CD14-positive monocyte (primary cell): ENCODE measurements at regions not wholly inside any gene's neighbourhood (a gene's known extent, or its start where the extent isn't known, plus 50 kb on each side); places are given as distances from the start of the nearest gene placed in this dataset.

Experiments
- DNase-seq, 3 donors: peaks; one replicate each; pipeline ENCODE4 v3.0.0-alpha.2; 2011 to 2022
- H2AFZ ChIP-seq: 2 replicates; pipeline ENCODE4 v1.6.0; 2012; ENCODE audit warnings: mild to moderate bottlenecking, low read depth, low read length, inconsistent platforms; ENCODE audit not compliant: insufficient read depth, poor library complexity, severe bottlenecking
- H3K27ac ChIP-seq, 2 donors: 1 replicate in 1 of 2; 2 replicates in 1 of 2; pipeline ENCODE4 v1.5.1; 2012 to 2013; ENCODE audit warnings: low read length in 2 of 2, control low read depth in 1 of 2, inconsistent platforms in 1 of 2, low read depth in 1 of 2, mild to moderate bottlenecking in 1 of 2
- H3K27me3 ChIP-seq, 2 donors: one replicate each; pipeline versions ENCODE4 v1.6.0 to v1.6.1; 2011 to 2013; ENCODE audit warnings: low read length in 2 of 2; ENCODE audit not compliant: control insufficient read depth in 2 of 2, insufficient read depth in 2 of 2
- H3K36me3 ChIP-seq, 2 donors: replicated peaks in 1 of 2; 1 replicate in 1 of 2; 2 replicates in 1 of 2; pipeline versions ENCODE4 v1.5.1 to v1.6.1; 2012 to 2013; ENCODE audit warnings: low read length in 2 of 2, control low read depth in 1 of 2, inconsistent platforms in 1 of 2, mild to moderate bottlenecking in 1 of 2; ENCODE audit not compliant: insufficient read depth in 2 of 2, control insufficient read depth in 1 of 2
- H3K4me1 ChIP-seq, 2 donors: 1 replicate in 1 of 2; 2 replicates in 1 of 2; pipeline versions ENCODE4 v1.5.1 to v1.6.1; 2012 to 2013; ENCODE audit warnings: low read length in 2 of 2, control low read depth in 1 of 2, inconsistent platforms in 1 of 2, mild to moderate bottlenecking in 1 of 2, moderate library complexity in 1 of 2; ENCODE audit not compliant: insufficient read depth in 2 of 2, control insufficient read depth in 1 of 2
- H3K4me2 ChIP-seq: replicated peaks from 2 replicates; pipeline ENCODE3; 2012; ENCODE audit warnings: low read length, moderate library complexity, mild to moderate bottlenecking; ENCODE audit not compliant: poor library complexity, severe bottlenecking; ENCODE audit errors: extremely low read depth
- H3K4me3 ChIP-seq, 3 experiments: fragments of 200-600 bp in 1 of 3; sonication (generic) in 1 of 3; replicated peaks in 1 of 3; 1 replicate in 2 of 3; 2 replicates in 1 of 3; pipeline ENCODE4 v1.5.1; 2011 to 2013; ENCODE audit warnings: low read length in 3 of 3, mild to moderate bottlenecking in 3 of 3, control low read depth in 2 of 3, low read depth in 2 of 3, inconsistent platforms in 1 of 3, moderate library complexity in 1 of 3
- H3K79me2 ChIP-seq: 2 replicates; pipeline ENCODE4 v1.6.0; 2012; ENCODE audit warnings: mild to moderate bottlenecking, control low read depth, inconsistent platforms, low read length, moderate library complexity; ENCODE audit not compliant: insufficient read depth
- H3K9ac ChIP-seq: 2 replicates; pipeline ENCODE4 v1.6.0; 2017; ENCODE audit warnings: low read length, mild to moderate bottlenecking; ENCODE audit not compliant: insufficient read depth, poor library complexity, severe bottlenecking
- H3K9me3 ChIP-seq, 2 donors: replicated peaks in 1 of 2; 1 replicate in 1 of 2; 2 replicates in 1 of 2; pipeline versions ENCODE4 v1.5.1 to v1.6.1; 2012 to 2013; ENCODE audit warnings: low read length in 2 of 2, control low read depth in 1 of 2; ENCODE audit not compliant: control insufficient read depth in 1 of 2, insufficient read depth in 1 of 2
- H4K20me1 ChIP-seq: 2 replicates; pipeline ENCODE4 v1.6.0; 2012; ENCODE audit warnings: mild to moderate bottlenecking, low read length, control low read depth, moderate library complexity; ENCODE audit not compliant: insufficient read depth
- H3K27ac Mint-ChIP-seq, 7 donors: one replicate each; pipeline ENCODE4 v1.8.0; 2020; ENCODE audit warnings: mild to moderate bottlenecking in 7 of 7, mixed read lengths in 7 of 7, moderate library complexity in 6 of 7, inconsistent platforms in 2 of 7
- H3K27me3 Mint-ChIP-seq, 3 donors: one replicate each; pipeline ENCODE4 v1.8.0; 2021 to 2022; ENCODE audit warnings: low read depth in 3 of 3, mild to moderate bottlenecking in 3 of 3, mixed read lengths in 3 of 3, moderate library complexity in 3 of 3, inconsistent platforms in 1 of 3
- H3K36me3 Mint-ChIP-seq, 2 donors: one replicate each; pipeline ENCODE4 v1.8.0; 2020; ENCODE audit warnings: mixed read lengths in 2 of 2, inconsistent platforms in 1 of 2, mild to moderate bottlenecking in 1 of 2
- H3K4me1 Mint-ChIP-seq: one replicate; pipeline ENCODE4 v1.8.0; 2020; ENCODE audit warnings: mild to moderate bottlenecking, mixed read lengths
- H3K4me3 Mint-ChIP-seq, 2 donors: one replicate each; pipeline ENCODE4 v1.8.0; 2020; ENCODE audit warnings: mild to moderate bottlenecking in 2 of 2, mixed read lengths in 2 of 2, moderate library complexity in 1 of 2
- H3K9me3 Mint-ChIP-seq, 7 donors: one replicate each; pipeline ENCODE4 v1.8.0; 2020 to 2022; ENCODE audit warnings: mixed read lengths in 7 of 7, mild to moderate bottlenecking in 6 of 7, moderate library complexity in 6 of 7, inconsistent platforms in 2 of 7
- CTCF ChIP-seq: fragments of 200-600 bp; IDR thresholded peaks from one replicate; pipeline ENCODE4 v1.8.0; 2022; ENCODE audit warnings: antibody characterized with exemption, mild to moderate bottlenecking
- WGBS: methylation state at CpG from one replicate; pipeline ENCODE4 v1.1.5; 2013; ENCODE audit warnings: missing lambda C conversion rate; ENCODE audit not compliant: insufficient coverage; 5-methylcytosine and 5-hydroxymethylcytosine counted together
- intact Hi-C, 2 donors: fragments of 100-400 bp; cut with micrococcal nuclease; formaldehyde crosslinking; loops; one replicate each; pipeline versions ENCODE4 v1.15.0 to v1.15.1; 2023

DNA sequence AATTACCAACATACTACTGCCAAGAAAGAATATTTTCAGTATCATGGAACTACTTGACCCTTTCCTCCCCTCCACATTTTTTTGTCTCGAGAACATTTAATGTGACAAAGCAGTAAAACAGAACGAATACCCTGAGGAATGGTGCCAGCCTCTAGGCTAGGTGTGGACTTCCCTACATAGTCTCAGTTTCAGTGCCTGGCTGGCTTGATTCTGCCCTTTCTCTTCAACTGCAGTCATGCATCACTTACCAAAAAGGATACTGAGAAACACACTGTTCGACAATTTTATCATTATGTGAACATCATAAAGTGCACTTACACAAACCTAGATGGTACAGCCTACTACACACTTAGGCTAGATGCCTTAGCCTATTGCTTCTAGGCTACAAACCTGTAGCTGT lies 305.3 kb upstream of the HNRNPA3 start:
- intact Hi-C loops, result no loop called here
- WGBS, result 43% methylated on average over 2 of the region's 3 CpGs
- Mint-ChIP-seq H3K9me3 (peaks cover 0 to 2% (median 0%) of the 10 kb centered on the region in 7 donors), H3K36me3 (no peaks in the 10 kb centered on the region), H3K27ac (no peak overlapping the region), H3K4me1 (no peaks in the 10 kb centered on the region), H3K4me3 (no peak overlapping the region), H3K27me3 (peaks cover 0 to 2% (median 2%) of the 10 kb centered on the region in 3 donors)
- Histone ChIP-seq H3K9me3 (no peaks in the 10 kb centered on the region), H3K36me3 (no peaks in the 10 kb centered on the region), H3K79me2 (no peaks in the 10 kb centered on the region), H2AFZ (no peak overlapping the region), H3K4me2 (no peak overlapping the region), H3K9ac (no peak overlapping the region), H3K27ac (no peak overlapping the region), H3K4me3 (no peak overlapping the region), H3K27me3 (no peaks in the 10 kb centered on the region), H4K20me1 (no peaks in the 10 kb centered on the region), H3K4me1 (no peaks in the 10 kb centered on the region)
- no peak for DNase-seq
- TF ChIP-seq CTCF, result no peak

DNA sequence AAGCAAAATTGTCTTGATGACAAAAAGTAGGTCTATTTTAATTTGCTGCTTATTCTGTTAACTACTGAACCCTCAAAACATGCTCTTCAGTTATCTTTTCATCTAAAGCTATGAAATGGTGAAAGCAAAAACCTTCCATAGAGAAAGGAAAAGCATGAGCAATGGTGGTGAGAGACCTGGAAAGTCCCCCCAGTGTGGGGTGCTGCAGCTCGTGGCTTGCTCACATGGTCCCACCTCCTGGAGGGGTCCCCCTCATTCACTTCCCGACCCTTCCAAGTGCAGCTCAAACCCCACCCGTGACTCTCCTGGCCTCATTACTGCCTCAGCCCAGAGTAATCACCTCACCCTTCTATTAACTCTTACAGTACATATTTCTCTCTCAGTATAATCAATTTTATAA lies 301.8 kb upstream of the HNRNPA3 start:
- Histone ChIP-seq H3K9ac (no peak overlapping the region), H3K9me3 (no peaks in the 10 kb centered on the region), H3K79me2 (no peaks in the 10 kb centered on the region), H3K4me1 (no peaks in the 10 kb centered on the region), H3K36me3 (no peaks in the 10 kb centered on the region), H3K4me2 (no peak overlapping the region), H3K4me3 (no peak overlapping the region), H2AFZ (no peak overlapping the region), H4K20me1 (no peaks in the 10 kb centered on the region), H3K27me3 (no peaks in the 10 kb centered on the region), H3K27ac (no peak overlapping the region)
- Mint-ChIP-seq H3K36me3 (no peaks in the 10 kb centered on the region), H3K4me3 (no peak overlapping the region), H3K27me3 (peaks cover 0 to 2% (median 0%) of the 10 kb centered on the region in 3 donors), H3K9me3 (no peaks in the 10 kb centered on the region), H3K27ac (no peak overlapping the region), H3K4me1 (no peaks in the 10 kb centered on the region)
- whole genome bisulfite sequencing, result 84% methylated on average over 2 of the region's 3 CpGs
- DNase-seq, result no peak
- TF ChIP-seq CTCF, result no peak
- intact Hi-C loops, result no loop called here
